ENCODE measurements at regions not wholly inside any gene's neighbourhood (a gene's known extent, or its start where the extent isn't known, plus 50 kb on each side); places are given as distances from the start of the nearest gene placed in this dataset.
"Not testable (repeated sequence)": the region's sequence is repeated elsewhere in the genome, so short reads cannot be mapped to it uniquely, and the experiment has no call there.

GRCh38 chr3:65149877-65150276 lies 462.1 kb upstream of the ADAMTS9 start:
- Histone ChIP-seq H3K4me3 (ENCODE audit: low read length) (no peak overlapping the region), H3K27me3 (ENCODE audit: insufficient read depth, low read length) (no peaks in the 10 kb centered on the region), H2AFZ (ENCODE audit: low read depth, low read length) (no peak overlapping the region), H3K36me3 (ENCODE audit: insufficient read depth, low read length) (no peaks in the 10 kb centered on the region), H3K9me3 (ENCODE audit: low read length) (no peaks in the 10 kb centered on the region), H3K4me1 (ENCODE audit: insufficient read depth, low read length) (peaks cover 10% of the 10 kb centered on the region)

GRCh38 chr3:65148687-65149086 lies 460.9 kb upstream of the ADAMTS9 start:
- no peaks in the 10 kb centered on the region for H3K27me3 ChIP-seq (ENCODE audit: insufficient read depth, low read length)
- peaks cover under 1% of the 10 kb centered on the region for H3K4me1 ChIP-seq (ENCODE audit: insufficient read depth, low read length)
- no peaks in the 10 kb centered on the region for H3K9me3 ChIP-seq (ENCODE audit: low read length)
- H3K4me3 ChIP-seq (ENCODE audit: low read length), result no peak overlapping the region
- no peaks in the 10 kb centered on the region for H3K36me3 ChIP-seq (ENCODE audit: insufficient read depth, low read length)
- H2AFZ ChIP-seq (ENCODE audit: low read depth, low read length), result no peak overlapping the region

- Histone ChIP-seq H3K36me3 (ENCODE audit: insufficient read depth, low read length) (no peaks in the 10 kb centered on the region), H3K4me3 (ENCODE audit: low read length) (no peak overlapping the region), H3K9me3 (ENCODE audit: low read length) (no peaks in the 10 kb centered on the region), H2AFZ (ENCODE audit: low read depth, low read length) (no peak overlapping the region), H3K4me1 (ENCODE audit: insufficient read depth, low read length) (no peaks in the 10 kb centered on the region), H3K27me3 (ENCODE audit: insufficient read depth, low read length) (no peaks in the 10 kb centered on the region)
Observed at GRCh38 chr3:65146179-65146578, 458.4 kb upstream of the ADAMTS9 start.

GRCh38 chr3:65145680-65146079 lies 457.9 kb upstream of the ADAMTS9 start:
- H3K27me3 ChIP-seq (ENCODE audit: insufficient read depth, low read length), result no peaks in the 10 kb centered on the region
- H2AFZ ChIP-seq (ENCODE audit: low read depth, low read length), result no peak overlapping the region
- H3K4me3 ChIP-seq (ENCODE audit: low read length), result no peak overlapping the region
- no peaks in the 10 kb centered on the region for H3K4me1 ChIP-seq (ENCODE audit: insufficient read depth, low read length)
- H3K9me3 ChIP-seq (ENCODE audit: low read length), result no peaks in the 10 kb centered on the region
- H3K36me3 ChIP-seq (ENCODE audit: insufficient read depth, low read length), result no peaks in the 10 kb centered on the region

- Histone ChIP-seq H3K4me3 (ENCODE audit: low read length) (no peak overlapping the region), H3K4me1 (ENCODE audit: insufficient read depth, low read length) (no peaks in the 10 kb centered on the region), H3K9me3 (ENCODE audit: low read length) (no peaks in the 10 kb centered on the region), H2AFZ (ENCODE audit: low read depth, low read length) (no peak overlapping the region), H3K27me3 (ENCODE audit: insufficient read depth, low read length) (no peaks in the 10 kb centered on the region), H3K36me3 (ENCODE audit: insufficient read depth, low read length) (no peaks in the 10 kb centered on the region)
Observed at GRCh38 chr3:65144791-65145351, 457.1 kb upstream of the ADAMTS9 start.

- Histone ChIP-seq H3K4me1 (ENCODE audit: insufficient read depth, low read length) (no peaks in the 10 kb centered on the region), H2AFZ (ENCODE audit: low read depth, low read length) (no peak overlapping the region), H3K36me3 (ENCODE audit: insufficient read depth, low read length) (no peaks in the 10 kb centered on the region), H3K9me3 (ENCODE audit: low read length) (no peaks in the 10 kb centered on the region), H3K4me3 (ENCODE audit: low read length) (no peak overlapping the region), H3K27me3 (ENCODE audit: insufficient read depth, low read length) (no peaks in the 10 kb centered on the region)
Observed at GRCh38 chr3:65142456-65142855, 454.7 kb upstream of the ADAMTS9 start.

- Histone ChIP-seq H3K4me1 (ENCODE audit: insufficient read depth, low read length) (no peaks in the 10 kb centered on the region), H3K9me3 (ENCODE audit: low read length) (no peaks in the 10 kb centered on the region), H3K27me3 (ENCODE audit: insufficient read depth, low read length) (no peaks in the 10 kb centered on the region), H3K4me3 (ENCODE audit: low read length) (no peak overlapping the region), H3K36me3 (ENCODE audit: insufficient read depth, low read length) (no peaks in the 10 kb centered on the region), H2AFZ (ENCODE audit: low read depth, low read length) (no peak overlapping the region)
Observed at GRCh38 chr3:65138556-65138955, 450.8 kb upstream of the ADAMTS9 start.

- not testable (repeated sequence) for H3K4me1 ChIP-seq (ENCODE audit: insufficient read depth, low read length); H3K4me3 ChIP-seq (ENCODE audit: low read length); H3K27me3 ChIP-seq (ENCODE audit: insufficient read depth, low read length); H2AFZ ChIP-seq (ENCODE audit: low read depth, low read length); H3K9me3 ChIP-seq (ENCODE audit: low read length); H3K36me3 ChIP-seq (ENCODE audit: insufficient read depth, low read length)
Observed at GRCh38 chr3:65133752-65134151, 446.0 kb upstream of the ADAMTS9 start.

GRCh38 chr3:65130782-65131181 lies 443.0 kb upstream of the ADAMTS9 start:
- no peak overlapping the region for H2AFZ ChIP-seq (ENCODE audit: low read depth, low read length)
- H3K9me3 ChIP-seq (ENCODE audit: low read length), result no peaks in the 10 kb centered on the region
- no peaks in the 10 kb centered on the region for H3K36me3 ChIP-seq (ENCODE audit: insufficient read depth, low read length)
- no peaks in the 10 kb centered on the region for H3K27me3 ChIP-seq (ENCODE audit: insufficient read depth, low read length)
- no peaks in the 10 kb centered on the region for H3K4me1 ChIP-seq (ENCODE audit: insufficient read depth, low read length)
- H3K4me3 ChIP-seq (ENCODE audit: low read length), result no peak overlapping the region

- Histone ChIP-seq H3K4me3 (ENCODE audit: low read length) (no peak overlapping the region), H3K36me3 (ENCODE audit: insufficient read depth, low read length) (no peaks in the 10 kb centered on the region), H3K9me3 (ENCODE audit: low read length) (no peaks in the 10 kb centered on the region)
Observed at GRCh38 chr3:65128346-65128745, 440.5 kb upstream of the ADAMTS9 start.

GRCh38 chr3:65126527-65127410 lies 439.0 kb upstream of the ADAMTS9 start:
- no peaks in the 10 kb centered on the region for H3K9me3 ChIP-seq (ENCODE audit: low read length)
- no peak overlapping the region for H2AFZ ChIP-seq (ENCODE audit: low read depth, low read length)
- no peaks in the 10 kb centered on the region for H3K4me1 ChIP-seq (ENCODE audit: insufficient read depth, low read length)
- H3K36me3 ChIP-seq (ENCODE audit: insufficient read depth, low read length), result no peaks in the 10 kb centered on the region
- no peaks in the 10 kb centered on the region for H3K27me3 ChIP-seq (ENCODE audit: insufficient read depth, low read length)
- no peak overlapping the region for H3K4me3 ChIP-seq (ENCODE audit: low read length)

More at GRCh38 chr3:65128346-65128745, 440.5 kb upstream of the ADAMTS9 start:
- no peaks in the 10 kb centered on the region for H3K4me1 ChIP-seq (ENCODE audit: insufficient read depth, low read length)
- no peaks in the 10 kb centered on the region for H3K27me3 ChIP-seq (ENCODE audit: insufficient read depth, low read length)
- H2AFZ ChIP-seq (ENCODE audit: low read depth, low read length), result no peak overlapping the region

GRCh38 chr3:65120156-65120555 lies 432.4 kb upstream of the ADAMTS9 start:
- H3K27me3 ChIP-seq (ENCODE audit: insufficient read depth, low read length); H3K4me1 ChIP-seq (ENCODE audit: insufficient read depth, low read length); H3K36me3 ChIP-seq (ENCODE audit: insufficient read depth, low read length); H2AFZ ChIP-seq (ENCODE audit: low read depth, low read length); H3K4me3 ChIP-seq (ENCODE audit: low read length); H3K9me3 ChIP-seq (ENCODE audit: low read length): not testable (repeated sequence)

GRCh38 chr3:65118912-65119499 lies 431.2 kb upstream of the ADAMTS9 start:
- Histone ChIP-seq H3K9me3 (ENCODE audit: low read length) (peaks cover 6% of the 10 kb centered on the region), H3K4me3 (ENCODE audit: low read length) (no peak overlapping the region), H3K4me1 (ENCODE audit: insufficient read depth, low read length) (no peaks in the 10 kb centered on the region), H2AFZ (ENCODE audit: low read depth, low read length) (no peak overlapping the region), H3K27me3 (ENCODE audit: insufficient read depth, low read length) (no peaks in the 10 kb centered on the region), H3K36me3 (ENCODE audit: insufficient read depth, low read length) (no peaks in the 10 kb centered on the region)

All from neuron (in vitro differentiated cells).